ENCODE measurements at regions not wholly inside any gene's neighbourhood (a gene's known extent, or its start where the extent isn't known, plus 50 kb on each side); places are given as distances from the start of the nearest gene placed in this dataset.

- no peak for TF ChIP-seq CTCF (IDR thresholded peaks at IDR 0.05)
- TF ChIP-seq POLR2A (IDR thresholded peaks at IDR 0.05) = no peak
These were observed 98.9 kb upstream of the HMGA2 start for GRCh38 chr12:65725376-65725775.
